Lower leg skin (tissue), 3 donors: ENCODE measurements at regions not wholly inside any gene's neighbourhood (a gene's known extent, or its start where the extent isn't known, plus 50 kb on each side); places are given as distances from the start of the nearest gene placed in this dataset.

Source experiments
- POLR2A ChIP-seq, 2 donors: fragments of 450-650 bp; IDR thresholded peaks; one replicate each; pipeline ENCODE4 v1.6.1; 2016 to 2017; ENCODE audit warnings: antibody characterized with exemption in 2 of 2, mild to moderate bottlenecking in 1 of 2, moderate library complexity in 1 of 2
- TF ChIP-seq, protein P1 (sequence below), 3 donors: fragments of 450-650 bp; IDR thresholded peaks; one replicate each; pipeline ENCODE4 v1.5.1; 2016; ENCODE audit warnings: antibody characterized with exemption in 3 of 3, mild to moderate bottlenecking in 3 of 3, moderate library complexity in 2 of 3

DNA sequence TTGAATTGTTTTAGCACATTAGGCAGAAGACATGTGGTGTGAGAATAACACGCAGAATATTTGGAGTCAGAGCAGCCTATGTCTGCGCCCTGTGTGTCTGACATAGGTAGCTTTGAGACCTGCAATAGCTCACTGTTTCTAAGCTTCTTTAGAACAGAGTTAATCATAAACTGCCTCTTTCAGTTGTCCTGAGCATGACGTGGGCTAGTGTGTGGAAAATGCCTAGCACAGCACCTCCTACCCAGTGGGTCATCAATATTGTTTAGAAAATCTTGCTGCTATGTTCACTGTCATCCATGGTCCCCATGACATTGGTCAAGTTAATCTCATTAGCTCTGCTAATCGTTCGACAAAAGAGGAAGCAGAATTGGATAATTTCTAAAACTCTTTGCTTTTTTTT is 357.4 kb upstream of the SGCD start:
- TF ChIP-seq, protein P1, sequence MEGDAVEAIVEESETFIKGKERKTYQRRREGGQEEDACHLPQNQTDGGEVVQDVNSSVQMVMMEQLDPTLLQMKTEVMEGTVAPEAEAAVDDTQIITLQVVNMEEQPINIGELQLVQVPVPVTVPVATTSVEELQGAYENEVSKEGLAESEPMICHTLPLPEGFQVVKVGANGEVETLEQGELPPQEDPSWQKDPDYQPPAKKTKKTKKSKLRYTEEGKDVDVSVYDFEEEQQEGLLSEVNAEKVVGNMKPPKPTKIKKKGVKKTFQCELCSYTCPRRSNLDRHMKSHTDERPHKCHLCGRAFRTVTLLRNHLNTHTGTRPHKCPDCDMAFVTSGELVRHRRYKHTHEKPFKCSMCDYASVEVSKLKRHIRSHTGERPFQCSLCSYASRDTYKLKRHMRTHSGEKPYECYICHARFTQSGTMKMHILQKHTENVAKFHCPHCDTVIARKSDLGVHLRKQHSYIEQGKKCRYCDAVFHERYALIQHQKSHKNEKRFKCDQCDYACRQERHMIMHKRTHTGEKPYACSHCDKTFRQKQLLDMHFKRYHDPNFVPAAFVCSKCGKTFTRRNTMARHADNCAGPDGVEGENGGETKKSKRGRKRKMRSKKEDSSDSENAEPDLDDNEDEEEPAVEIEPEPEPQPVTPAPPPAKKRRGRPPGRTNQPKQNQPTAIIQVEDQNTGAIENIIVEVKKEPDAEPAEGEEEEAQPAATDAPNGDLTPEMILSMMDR (IDR thresholded peaks at IDR 0.05), result no peak
- no peak for TF ChIP-seq POLR2A (IDR thresholded peaks at IDR 0.05)
